ENCODE measurements at regions not wholly inside any gene's neighbourhood (a gene's known extent, or its start where the extent isn't known, plus 50 kb on each side); places are given as distances from the start of the nearest gene placed in this dataset.

- TF ChIP-seq, protein P1, sequence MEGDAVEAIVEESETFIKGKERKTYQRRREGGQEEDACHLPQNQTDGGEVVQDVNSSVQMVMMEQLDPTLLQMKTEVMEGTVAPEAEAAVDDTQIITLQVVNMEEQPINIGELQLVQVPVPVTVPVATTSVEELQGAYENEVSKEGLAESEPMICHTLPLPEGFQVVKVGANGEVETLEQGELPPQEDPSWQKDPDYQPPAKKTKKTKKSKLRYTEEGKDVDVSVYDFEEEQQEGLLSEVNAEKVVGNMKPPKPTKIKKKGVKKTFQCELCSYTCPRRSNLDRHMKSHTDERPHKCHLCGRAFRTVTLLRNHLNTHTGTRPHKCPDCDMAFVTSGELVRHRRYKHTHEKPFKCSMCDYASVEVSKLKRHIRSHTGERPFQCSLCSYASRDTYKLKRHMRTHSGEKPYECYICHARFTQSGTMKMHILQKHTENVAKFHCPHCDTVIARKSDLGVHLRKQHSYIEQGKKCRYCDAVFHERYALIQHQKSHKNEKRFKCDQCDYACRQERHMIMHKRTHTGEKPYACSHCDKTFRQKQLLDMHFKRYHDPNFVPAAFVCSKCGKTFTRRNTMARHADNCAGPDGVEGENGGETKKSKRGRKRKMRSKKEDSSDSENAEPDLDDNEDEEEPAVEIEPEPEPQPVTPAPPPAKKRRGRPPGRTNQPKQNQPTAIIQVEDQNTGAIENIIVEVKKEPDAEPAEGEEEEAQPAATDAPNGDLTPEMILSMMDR (IDR thresholded peaks at IDR 0.05) = no peak
- no peak for TF ChIP-seq POLR2A (IDR thresholded peaks at IDR 0.05)
Measured at GRCh38 chr12:40583743-40584142, 108.5 kb upstream of the CNTN1 start.
